ENCODE measurements at regions not wholly inside any gene's neighbourhood (a gene's known extent, or its start where the extent isn't known, plus 50 kb on each side); places are given as distances from the start of the nearest gene placed in this dataset.

DNA sequence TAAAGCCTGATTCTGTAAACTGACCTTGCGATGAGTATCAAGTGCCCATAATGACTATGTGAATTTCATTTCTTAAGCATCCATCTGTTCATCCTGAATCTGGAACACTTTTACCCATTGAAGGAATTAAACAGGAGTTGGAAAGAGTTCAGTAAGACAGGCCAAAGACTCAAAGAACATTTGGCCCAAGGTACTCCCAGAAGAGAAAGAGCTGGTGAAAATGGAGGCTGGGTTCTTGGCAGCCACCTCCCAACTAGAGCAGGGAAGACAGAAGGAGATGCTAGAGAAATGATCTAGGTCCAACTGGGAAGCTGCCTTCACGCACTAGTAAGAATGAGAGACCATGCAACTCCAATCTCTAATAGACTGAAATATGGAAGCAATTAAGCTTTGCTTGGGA, 57.1 kb upstream of the ADRA1D start:
- H3K4me3 Mint-ChIP-seq (ENCODE audit: unreplicated experiment) = no peak overlapping the region
- DNase-seq (ENCODE audit: extremely low spot score, unreplicated experiment) = no peak
- TF ChIP-seq, protein P1, sequence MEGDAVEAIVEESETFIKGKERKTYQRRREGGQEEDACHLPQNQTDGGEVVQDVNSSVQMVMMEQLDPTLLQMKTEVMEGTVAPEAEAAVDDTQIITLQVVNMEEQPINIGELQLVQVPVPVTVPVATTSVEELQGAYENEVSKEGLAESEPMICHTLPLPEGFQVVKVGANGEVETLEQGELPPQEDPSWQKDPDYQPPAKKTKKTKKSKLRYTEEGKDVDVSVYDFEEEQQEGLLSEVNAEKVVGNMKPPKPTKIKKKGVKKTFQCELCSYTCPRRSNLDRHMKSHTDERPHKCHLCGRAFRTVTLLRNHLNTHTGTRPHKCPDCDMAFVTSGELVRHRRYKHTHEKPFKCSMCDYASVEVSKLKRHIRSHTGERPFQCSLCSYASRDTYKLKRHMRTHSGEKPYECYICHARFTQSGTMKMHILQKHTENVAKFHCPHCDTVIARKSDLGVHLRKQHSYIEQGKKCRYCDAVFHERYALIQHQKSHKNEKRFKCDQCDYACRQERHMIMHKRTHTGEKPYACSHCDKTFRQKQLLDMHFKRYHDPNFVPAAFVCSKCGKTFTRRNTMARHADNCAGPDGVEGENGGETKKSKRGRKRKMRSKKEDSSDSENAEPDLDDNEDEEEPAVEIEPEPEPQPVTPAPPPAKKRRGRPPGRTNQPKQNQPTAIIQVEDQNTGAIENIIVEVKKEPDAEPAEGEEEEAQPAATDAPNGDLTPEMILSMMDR (IDR thresholded peaks at IDR 0.05) = no peak
- no peaks in the 10 kb centered on the region for H3K27me3 Mint-ChIP-seq (ENCODE audit: unreplicated experiment)
- no peaks in the 10 kb centered on the region for H3K4me1 Mint-ChIP-seq (ENCODE audit: unreplicated experiment)
- no peaks in the 10 kb centered on the region for H3K36me3 Mint-ChIP-seq (ENCODE audit: unreplicated experiment)
- no peak overlapping the region for H3K27ac Mint-ChIP-seq (ENCODE audit: unreplicated experiment)
- H3K9me3 Mint-ChIP-seq (ENCODE audit: unreplicated experiment) = peaks cover 4% of the 10 kb centered on the region

GRCh38 chr20:4305091-4305490, 56.0 kb upstream of the ADRA1D start:
- TF ChIP-seq, protein P1 (IDR thresholded peaks at IDR 0.05) = no peak
- Mint-ChIP-seq H3K4me1 (ENCODE audit: unreplicated experiment) (no peaks in the 10 kb centered on the region), H3K27ac (ENCODE audit: unreplicated experiment) (no peak overlapping the region), H3K9me3 (ENCODE audit: unreplicated experiment) (no peaks in the 10 kb centered on the region), H3K27me3 (ENCODE audit: unreplicated experiment) (no peaks in the 10 kb centered on the region), H3K36me3 (ENCODE audit: unreplicated experiment) (no peaks in the 10 kb centered on the region), H3K4me3 (ENCODE audit: unreplicated experiment) (no peak overlapping the region)
- DNase-seq (ENCODE audit: extremely low spot score, unreplicated experiment) = peak; percentile 56

DNA sequence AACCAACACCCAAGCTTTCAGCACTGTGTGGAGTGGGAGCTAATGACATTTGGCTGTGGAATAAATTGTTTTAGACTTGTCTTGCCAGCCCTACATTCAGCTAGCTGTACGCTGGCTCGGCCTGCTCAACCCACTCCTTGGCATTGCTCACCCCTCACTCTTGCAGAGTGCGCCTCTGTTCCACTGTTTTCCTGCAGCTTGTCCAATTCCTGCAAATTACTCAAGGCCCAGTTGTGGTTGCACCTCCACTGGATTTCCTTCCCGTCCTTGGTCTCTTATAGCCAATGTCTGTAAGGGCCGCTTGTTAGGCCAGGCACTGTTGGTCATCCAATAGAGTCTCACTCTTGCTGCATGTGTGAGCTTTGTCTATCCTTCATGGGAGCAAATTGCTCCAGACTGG, 55.5 kb upstream of the ADRA1D start:
- H3K4me3 Mint-ChIP-seq (ENCODE audit: unreplicated experiment) = no peak overlapping the region
- H3K4me1 Mint-ChIP-seq (ENCODE audit: unreplicated experiment) = no peaks in the 10 kb centered on the region
- H3K27ac Mint-ChIP-seq (ENCODE audit: unreplicated experiment) = no peak overlapping the region
- H3K9me3 Mint-ChIP-seq (ENCODE audit: unreplicated experiment) = no peaks in the 10 kb centered on the region
- TF ChIP-seq, protein P1 (IDR thresholded peaks at IDR 0.05) = no peak
- no peaks in the 10 kb centered on the region for H3K36me3 Mint-ChIP-seq (ENCODE audit: unreplicated experiment)
- no peaks in the 10 kb centered on the region for H3K27me3 Mint-ChIP-seq (ENCODE audit: unreplicated experiment)
- DNase-seq (ENCODE audit: extremely low spot score, unreplicated experiment) = peak; percentile 67

DNA sequence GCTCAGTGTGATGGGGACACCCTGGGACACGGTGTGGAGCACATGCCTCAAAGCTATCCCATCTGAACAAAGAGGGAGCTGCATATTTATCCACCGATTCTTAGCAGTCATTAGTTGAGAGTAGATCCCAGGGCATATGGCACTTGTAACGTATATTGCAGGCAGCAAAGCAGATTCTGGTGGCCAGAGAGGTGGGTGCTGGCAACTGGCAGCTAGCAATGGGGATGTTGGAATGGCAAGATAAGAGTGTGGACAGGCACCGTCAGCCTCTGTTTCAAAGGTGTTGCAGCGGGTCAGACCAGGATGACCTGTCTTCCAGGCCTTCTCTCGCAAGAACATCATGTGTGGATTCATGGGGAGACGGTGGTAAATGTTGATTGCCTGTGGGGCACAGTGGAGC, 54.0 kb upstream of the ADRA1D start:
- no peak overlapping the region for H3K4me3 Mint-ChIP-seq (ENCODE audit: unreplicated experiment)
- H3K9me3 Mint-ChIP-seq (ENCODE audit: unreplicated experiment) = no peaks in the 10 kb centered on the region
- DNase-seq (ENCODE audit: extremely low spot score, unreplicated experiment) = peak; percentile 73
- no peaks in the 10 kb centered on the region for H3K4me1 Mint-ChIP-seq (ENCODE audit: unreplicated experiment)
- TF ChIP-seq, protein P1 (IDR thresholded peaks at IDR 0.05) = no peak
- H3K27me3 Mint-ChIP-seq (ENCODE audit: unreplicated experiment) = no peaks in the 10 kb centered on the region
- no peak overlapping the region for H3K27ac Mint-ChIP-seq (ENCODE audit: unreplicated experiment)
- no peaks in the 10 kb centered on the region for H3K36me3 Mint-ChIP-seq (ENCODE audit: unreplicated experiment)

DNA sequence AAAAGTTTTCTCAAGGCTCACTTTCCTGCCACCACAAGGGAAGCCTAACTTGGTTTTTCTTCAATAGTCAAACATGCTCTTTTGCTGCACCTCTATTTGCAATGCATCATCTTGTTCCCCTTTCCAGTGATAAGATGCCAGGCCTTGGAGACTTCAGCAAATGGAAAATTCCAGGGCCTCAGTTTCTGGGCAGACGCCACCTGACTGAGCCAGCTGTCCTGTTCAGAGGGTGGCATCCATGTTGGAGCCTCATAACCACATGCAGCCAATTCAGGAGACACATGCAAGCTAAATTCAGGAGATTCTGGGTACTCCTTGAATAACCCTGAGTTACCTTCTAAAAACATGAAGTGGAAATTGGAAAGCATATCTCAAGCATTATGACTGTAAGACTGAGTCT, 51.8 kb upstream of the ADRA1D start:
- Mint-ChIP-seq H3K27me3 (ENCODE audit: unreplicated experiment) (no peaks in the 10 kb centered on the region), H3K4me1 (ENCODE audit: unreplicated experiment) (no peaks in the 10 kb centered on the region)
- TF ChIP-seq, protein P1 (IDR thresholded peaks at IDR 0.05) = no peak

More for the DNA sequence above, 51.8 kb upstream of the ADRA1D start:
- H3K36me3 Mint-ChIP-seq (ENCODE audit: unreplicated experiment) = no peaks in the 10 kb centered on the region
- H3K4me3 Mint-ChIP-seq (ENCODE audit: unreplicated experiment) = no peak overlapping the region
- no peak overlapping the region for H3K27ac Mint-ChIP-seq (ENCODE audit: unreplicated experiment)
- peak; percentile 42 for DNase-seq (ENCODE audit: extremely low spot score, unreplicated experiment)
- H3K9me3 Mint-ChIP-seq (ENCODE audit: unreplicated experiment) = no peaks in the 10 kb centered on the region

Data from osteocyte (in vitro differentiated cells).